ENCODE measurements at regions not wholly inside any gene's neighbourhood (a gene's known extent, or its start where the extent isn't known, plus 50 kb on each side); places are given as distances from the start of the nearest gene placed in this dataset.

GRCh38 chr5:74919041-74919440, 52.9 kb upstream of the FAM169A start:
- peak; percentile 31; the same call in 2 of the 3 replicates for ATAC-seq
- TF ChIP-seq, protein P1, sequence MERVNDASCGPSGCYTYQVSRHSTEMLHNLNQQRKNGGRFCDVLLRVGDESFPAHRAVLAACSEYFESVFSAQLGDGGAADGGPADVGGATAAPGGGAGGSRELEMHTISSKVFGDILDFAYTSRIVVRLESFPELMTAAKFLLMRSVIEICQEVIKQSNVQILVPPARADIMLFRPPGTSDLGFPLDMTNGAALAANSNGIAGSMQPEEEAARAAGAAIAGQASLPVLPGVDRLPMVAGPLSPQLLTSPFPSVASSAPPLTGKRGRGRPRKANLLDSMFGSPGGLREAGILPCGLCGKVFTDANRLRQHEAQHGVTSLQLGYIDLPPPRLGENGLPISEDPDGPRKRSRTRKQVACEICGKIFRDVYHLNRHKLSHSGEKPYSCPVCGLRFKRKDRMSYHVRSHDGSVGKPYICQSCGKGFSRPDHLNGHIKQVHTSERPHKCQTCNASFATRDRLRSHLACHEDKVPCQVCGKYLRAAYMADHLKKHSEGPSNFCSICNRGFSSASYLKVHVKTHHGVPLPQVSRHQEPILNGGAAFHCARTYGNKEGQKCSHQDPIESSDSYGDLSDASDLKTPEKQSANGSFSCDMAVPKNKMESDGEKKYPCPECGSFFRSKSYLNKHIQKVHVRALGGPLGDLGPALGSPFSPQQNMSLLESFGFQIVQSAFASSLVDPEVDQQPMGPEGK (CRISPR knock-in tag; IDR thresholded peaks at IDR 0.05; ENCODE audit: borderline replicate concordance) = no peak
- no peak for TF ChIP-seq RARB (CRISPR knock-in tag; IDR thresholded peaks at IDR 0.05)
- no peak for TF ChIP-seq TSHZ2 (CRISPR knock-in tag; IDR thresholded peaks at IDR 0.05)
- TF ChIP-seq ISL1 (CRISPR knock-in tag; IDR thresholded peaks at IDR 0.05) = no peak
- TF ChIP-seq ZNF565 (CRISPR knock-in tag; conservative IDR thresholded peaks at IDR 0.05; ENCODE audit: low read depth) = no peak

DNA sequence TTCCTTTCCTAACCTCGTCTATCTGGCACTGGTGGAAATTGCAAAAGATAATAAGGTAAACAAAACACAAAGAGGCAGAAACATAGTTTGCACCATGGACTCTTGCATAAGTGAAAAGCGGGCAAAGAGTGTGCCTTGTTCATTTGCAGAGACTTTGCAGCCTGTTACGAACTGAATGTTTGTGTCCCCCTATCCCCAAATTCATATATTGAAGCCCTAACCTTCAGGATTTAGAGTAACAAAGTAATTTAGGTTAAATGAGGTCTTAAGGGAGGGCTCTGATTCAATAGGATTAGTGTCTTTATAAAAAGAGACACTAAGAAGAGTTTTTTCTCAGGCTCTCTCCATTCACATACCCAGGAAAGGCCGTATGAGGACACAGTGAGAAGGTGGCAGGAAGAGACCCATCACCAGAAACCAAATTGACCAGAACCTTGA, 52.1 kb upstream of the FAM169A start:
- no peak for ATAC-seq
- TF ChIP-seq ISL1 (CRISPR knock-in tag; IDR thresholded peaks at IDR 0.05) (no peak), ZNF70 (CRISPR knock-in tag; IDR thresholded peaks at IDR 0.05) (no peak), ZFP3 (CRISPR knock-in tag; IDR thresholded peaks at IDR 0.05) (no peak), TCF4 (CRISPR knock-in tag; IDR thresholded peaks at IDR 0.05; ENCODE audit: borderline replicate concordance) (no peak), CSDC2 (CRISPR knock-in tag; IDR thresholded peaks at IDR 0.05) (no peak), ZFP30 (CRISPR knock-in tag; IDR thresholded peaks at IDR 0.05) (no peak), ESRRG (CRISPR knock-in tag; IDR thresholded peaks at IDR 0.05) (no peak), ZNF565 (CRISPR knock-in tag; conservative IDR thresholded peaks at IDR 0.05; ENCODE audit: low read depth) (no peak)
- TF ChIP-seq, protein P2, sequence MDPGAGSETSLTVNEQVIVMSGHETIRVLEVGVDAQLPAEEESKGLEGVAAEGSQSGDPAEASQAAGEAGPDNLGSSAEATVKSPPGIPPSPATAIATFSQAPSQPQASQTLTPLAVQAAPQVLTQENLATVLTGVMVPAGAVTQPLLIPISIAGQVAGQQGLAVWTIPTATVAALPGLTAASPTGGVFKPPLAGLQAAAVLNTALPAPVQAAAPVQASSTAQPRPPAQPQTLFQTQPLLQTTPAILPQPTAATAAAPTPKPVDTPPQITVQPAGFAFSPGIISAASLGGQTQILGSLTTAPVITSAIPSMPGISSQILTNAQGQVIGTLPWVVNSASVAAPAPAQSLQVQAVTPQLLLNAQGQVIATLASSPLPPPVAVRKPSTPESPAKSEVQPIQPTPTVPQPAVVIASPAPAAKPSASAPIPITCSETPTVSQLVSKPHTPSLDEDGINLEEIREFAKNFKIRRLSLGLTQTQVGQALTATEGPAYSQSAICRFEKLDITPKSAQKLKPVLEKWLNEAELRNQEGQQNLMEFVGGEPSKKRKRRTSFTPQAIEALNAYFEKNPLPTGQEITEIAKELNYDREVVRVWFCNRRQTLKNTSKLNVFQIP (CRISPR knock-in tag; IDR thresholded peaks at IDR 0.05; ENCODE audit: borderline replicate concordance, low read depth) = no peak
- TF ChIP-seq, protein P1 (CRISPR knock-in tag; IDR thresholded peaks at IDR 0.05; ENCODE audit: borderline replicate concordance) = no peak

- no peak for ATAC-seq
Measured at GRCh38 chr5:74916831-74917710, 50.9 kb upstream of the FAM169A start.

More at GRCh38 chr5:74916831-74917710, 50.9 kb upstream of the FAM169A start:
- TF ChIP-seq ISL1 (CRISPR knock-in tag; IDR thresholded peaks at IDR 0.05) (no peak), ESRRG (CRISPR knock-in tag; IDR thresholded peaks at IDR 0.05) (no peak), ZNF8 (CRISPR knock-in tag; IDR thresholded peaks at IDR 0.05) (no peak), ARNTL (CRISPR knock-in tag; IDR thresholded peaks at IDR 0.05; ENCODE audit: borderline replicate concordance, low read depth) (no peak)

Data from SK-N-SH treated with all-trans-retinoic acid at 6 μM for 48 hours (cell line).